GM18907 (cell line): ENCODE measurements at regions not wholly inside any gene's neighbourhood (a gene's known extent, or its start where the extent isn't known, plus 50 kb on each side); places are given as distances from the start of the nearest gene placed in this dataset.

Source experiments
- ATAC-seq: cut with Tn5 transposase; IDR thresholded peaks from one replicate; pipeline ENCODE4 v1.9.1; 2021; ENCODE audit warnings: mild to moderate bottlenecking, moderate library complexity; ENCODE audit not compliant: unreplicated experiment

- ATAC-seq, result no peak
These were observed 216.8 kb downstream of the NXNL2 start for GRCh38 chr9:88751781-88752180.

DNA sequence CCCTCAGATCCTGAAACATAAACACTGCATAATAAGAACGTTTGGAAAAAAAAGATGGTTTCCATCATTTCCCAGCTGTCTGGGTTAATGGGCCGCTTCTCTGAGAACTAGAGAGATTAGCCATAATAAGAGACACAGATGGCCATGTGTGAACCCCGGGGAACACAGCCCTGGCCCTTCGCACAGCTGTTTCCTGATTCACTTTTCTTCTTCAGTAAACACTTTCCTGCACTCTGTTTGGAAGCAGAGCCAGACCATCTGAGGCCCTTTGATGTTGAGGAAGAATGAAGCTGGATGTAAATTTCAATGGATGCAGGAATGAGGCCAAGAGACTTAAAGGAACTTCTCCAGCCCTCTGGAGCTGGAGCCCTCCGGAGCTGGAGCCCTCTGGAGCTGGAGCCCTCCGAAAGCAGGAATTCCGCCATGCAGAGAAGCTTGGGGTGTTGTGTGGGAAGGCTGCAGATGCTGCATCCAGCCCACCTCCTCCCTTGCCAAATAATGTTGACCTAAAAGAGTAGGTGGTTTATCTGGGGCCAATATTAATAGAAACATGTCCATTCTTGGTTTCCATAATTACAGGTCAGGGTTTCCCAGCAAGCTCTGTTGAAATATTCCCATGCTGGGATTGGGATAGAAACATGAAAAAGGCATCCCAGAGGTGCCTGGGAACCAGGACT is 218.9 kb downstream of the NXNL2 start:
- no peak for ATAC-seq

DNA sequence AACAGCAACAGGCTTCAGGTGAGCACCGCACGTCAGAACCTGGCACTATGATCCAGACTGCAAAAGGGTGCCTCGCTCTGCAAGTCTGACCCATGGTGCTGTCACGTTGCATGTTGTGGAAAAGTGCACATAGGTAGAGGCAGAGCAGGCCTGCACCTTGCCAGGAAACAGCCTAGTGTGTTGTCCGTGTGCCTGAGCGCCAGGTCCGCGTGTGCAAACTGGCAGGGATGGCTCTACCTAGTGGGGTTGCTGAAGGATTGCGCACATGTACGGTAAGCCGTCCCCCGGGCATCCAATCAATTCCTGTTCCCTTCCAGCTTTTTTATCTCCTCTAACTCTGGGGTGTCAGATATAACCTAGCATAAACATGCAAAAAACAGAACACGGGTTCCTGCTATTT is 219.5 kb downstream of the NXNL2 start:
- ATAC-seq, result no peak

GRCh38 chr9:88754886-88755285 is 219.9 kb downstream of the NXNL2 start:
- ATAC-seq, result no peak

GRCh38 chr9:88757406-88758010 is 222.5 kb downstream of the NXNL2 start:
- no peak for ATAC-seq

DNA sequence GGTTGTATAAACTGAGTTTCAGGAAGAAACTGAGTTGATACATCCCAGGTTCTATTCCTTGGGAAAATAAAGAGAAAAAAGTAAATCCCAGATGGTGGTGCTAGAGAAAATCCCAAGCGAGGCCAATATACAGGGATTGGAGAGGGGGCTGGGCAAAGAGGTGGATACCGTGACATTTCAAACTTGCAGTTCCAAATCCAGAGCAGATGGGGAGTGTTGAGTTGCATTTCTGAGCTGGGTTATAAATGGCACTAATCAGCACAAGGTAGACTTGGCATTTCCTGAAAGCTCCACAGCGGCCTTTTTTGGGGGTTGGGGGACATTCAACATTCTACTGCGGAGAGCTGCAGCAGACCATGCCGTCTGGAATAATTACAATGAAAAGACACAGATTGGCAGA is 224.4 kb downstream of the NXNL2 start:
- ATAC-seq, result no peak

- no peak for ATAC-seq
These were observed 224.3 kb upstream of the S1PR3 start for GRCh38 chr9:88766778-88767503.

DNA sequence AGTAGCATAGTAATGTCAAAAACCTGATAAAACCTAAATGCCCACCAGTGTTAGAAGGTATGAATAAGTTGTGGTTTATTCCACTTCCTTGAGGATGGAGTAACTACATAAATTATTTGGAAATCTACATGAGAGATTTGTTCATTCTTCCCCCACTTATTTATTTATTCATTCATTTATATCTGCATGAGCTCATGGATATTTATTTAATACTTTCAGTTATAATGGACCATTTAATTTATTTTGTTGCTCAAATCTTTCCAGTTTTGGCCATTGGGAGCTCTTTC is 223.8 kb upstream of the S1PR3 start:
- no peak for ATAC-seq

DNA sequence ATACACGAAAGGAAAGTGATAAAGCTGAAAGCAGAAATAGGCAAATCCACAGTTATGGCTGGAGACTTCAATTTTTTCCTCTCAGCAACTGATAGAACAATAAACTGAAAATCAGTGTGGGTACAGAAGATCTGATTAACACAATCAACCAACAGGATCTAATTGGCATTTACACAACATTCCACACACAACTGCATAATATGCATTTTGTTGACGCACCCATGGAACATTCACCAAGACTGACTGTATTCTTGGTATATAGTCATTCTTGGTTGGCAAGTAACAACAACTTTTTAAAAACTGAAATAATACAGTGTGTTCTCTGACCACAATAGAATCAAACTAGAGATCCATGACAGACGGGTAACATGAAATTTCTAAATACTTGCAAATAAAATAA is 218.7 kb upstream of the S1PR3 start:
- no peak for ATAC-seq

- no peak for ATAC-seq
These were observed 218.1 kb upstream of the S1PR3 start for GRCh38 chr9:88773126-88773525.

DNA sequence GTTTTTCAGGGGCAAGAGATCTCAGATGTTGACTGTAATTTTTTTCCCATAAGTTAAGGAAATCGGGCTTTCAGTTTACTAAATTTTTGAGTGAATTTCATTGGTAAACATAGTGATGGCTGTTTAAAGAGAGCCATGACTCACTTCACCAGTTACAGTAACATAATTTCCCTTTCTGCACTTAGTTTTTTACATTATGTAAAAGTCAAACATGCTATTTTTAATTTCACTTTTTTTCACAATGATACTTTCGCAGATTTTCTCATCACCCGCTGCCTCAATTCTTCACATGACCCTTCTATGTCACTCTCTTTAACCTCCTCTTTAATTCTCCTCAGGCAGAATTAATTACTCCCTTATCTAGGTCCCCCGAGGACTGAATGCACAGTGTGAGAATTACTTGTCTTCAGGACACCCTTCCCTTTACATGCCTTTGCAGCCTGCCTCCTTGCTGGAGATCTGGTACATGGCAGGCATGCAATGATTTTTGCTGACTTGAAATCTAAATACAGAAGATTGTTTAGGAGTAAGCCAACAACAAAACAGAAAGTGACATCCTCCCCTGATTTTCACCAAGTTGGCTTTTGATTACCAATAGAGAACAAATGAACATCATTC is 217.5 kb upstream of the S1PR3 start:
- ATAC-seq, result no peak

DNA sequence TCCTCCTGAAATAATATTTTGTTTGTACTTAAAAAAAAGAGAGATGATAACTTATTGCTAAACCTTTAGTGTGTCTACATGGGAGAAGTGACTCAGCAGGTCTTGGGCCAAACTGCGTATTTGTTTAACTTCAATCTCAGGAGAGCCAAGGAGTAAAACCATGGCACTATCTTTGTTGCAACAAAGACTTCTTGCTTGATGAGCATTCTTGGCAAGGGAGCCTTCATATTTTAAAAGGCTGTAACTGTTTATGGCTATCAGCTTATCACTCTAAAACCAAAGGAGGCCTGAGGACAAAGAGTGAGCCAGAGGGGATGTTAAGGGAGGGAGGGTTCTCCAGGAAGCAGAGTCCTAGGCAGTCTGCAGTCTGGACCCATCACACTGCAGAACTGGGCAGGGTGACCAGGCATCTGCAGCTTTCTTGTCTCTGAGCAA is 216.2 kb upstream of the S1PR3 start:
- ATAC-seq, result no peak

GRCh38 chr9:88775559-88775958 is 215.7 kb upstream of the S1PR3 start:
- ATAC-seq, result no peak

DNA sequence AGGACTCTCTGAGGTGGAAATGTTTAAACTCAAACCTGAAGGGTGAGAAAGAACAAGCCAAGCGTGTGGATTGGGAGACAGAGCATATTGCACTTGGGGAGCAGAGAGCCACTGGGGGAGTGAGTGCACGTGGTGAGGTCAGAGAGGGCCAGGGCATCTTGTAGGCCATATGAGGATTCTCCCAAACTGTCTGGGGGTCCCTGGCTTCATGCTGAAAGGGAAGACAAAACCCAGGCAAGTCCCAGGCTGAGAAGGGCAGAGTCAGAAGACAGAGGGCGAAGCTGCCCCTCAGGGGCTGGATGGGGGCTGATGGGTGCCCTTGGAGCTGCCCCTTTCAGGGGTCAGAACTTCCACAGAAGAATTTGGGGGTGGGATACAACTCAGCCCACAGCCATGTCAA is 215.3 kb upstream of the S1PR3 start:
- no peak for ATAC-seq

- ATAC-seq, result no peak
These were observed 214.4 kb upstream of the S1PR3 start for GRCh38 chr9:88776717-88777497.

GRCh38 chr9:88777498-88778312 is 213.6 kb upstream of the S1PR3 start:
- ATAC-seq, result no peak

- no peak for ATAC-seq
These were observed 209.5 kb upstream of the S1PR3 start for GRCh38 chr9:88781628-88782391.

- no peak for ATAC-seq
These were observed 208.1 kb upstream of the S1PR3 start for GRCh38 chr9:88782931-88783710.

DNA sequence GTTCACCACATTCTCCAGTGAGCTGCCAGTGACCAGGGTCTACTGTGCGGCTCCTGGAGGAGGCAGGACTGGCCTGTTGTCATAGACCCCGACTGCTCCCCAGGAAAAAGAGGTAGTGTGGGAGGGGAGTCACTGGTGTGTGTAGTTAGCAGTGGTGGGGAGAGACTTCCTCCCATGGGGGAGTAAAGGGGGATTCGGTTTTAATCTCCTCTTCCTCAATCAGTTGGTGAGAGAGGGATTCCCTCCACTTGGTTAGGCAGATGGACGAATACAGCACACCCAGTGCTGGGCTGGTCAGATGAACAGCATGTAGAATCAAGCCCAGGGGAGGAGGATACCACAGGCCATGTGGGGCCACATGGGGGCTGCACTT is 207.6 kb upstream of the S1PR3 start:
- no peak for ATAC-seq
